ENCODE measurements at regions not wholly inside any gene's neighbourhood (a gene's known extent, or its start where the extent isn't known, plus 50 kb on each side); places are given as distances from the start of the nearest gene placed in this dataset.

DNA sequence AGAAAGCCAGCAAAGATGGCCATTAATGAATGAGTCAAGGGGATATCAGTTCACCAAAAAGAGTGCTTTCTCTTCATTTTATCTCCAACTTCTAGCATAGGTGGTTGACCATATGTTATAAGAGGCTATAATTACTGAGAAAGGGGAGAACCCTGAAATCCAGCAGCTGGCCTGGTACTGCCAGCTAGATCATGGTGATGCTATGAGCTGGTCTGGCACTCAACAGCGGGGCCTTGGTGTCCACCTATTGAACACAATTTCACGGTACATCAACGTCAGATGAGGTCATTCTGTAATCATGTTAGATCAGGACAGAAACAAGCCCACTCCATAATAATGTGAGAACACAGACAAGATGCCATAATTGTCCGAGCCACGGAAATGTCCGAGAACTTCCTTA, 1644.8 kb upstream of the PCDH7 start:
- FAIRE-seq (no peak), DNase-seq (ENCODE audit: low read depth) (no peak)
- H3K27me3 ChIP-seq (ENCODE audit: insufficient read depth, low read length): no peaks in the 10 kb centered on the region
- Mint-ChIP-seq H3K27me3 (ENCODE audit: low read depth, unreplicated experiment) (no peaks in the 10 kb centered on the region), H3K4me3 (ENCODE audit: unreplicated experiment) (no peak overlapping the region), H3K9me3 (ENCODE audit: unreplicated experiment) (no peaks in the 10 kb centered on the region), H3K4me1 (ENCODE audit: low read depth, unreplicated experiment) (no peaks in the 10 kb centered on the region), H3K27ac (ENCODE audit: unreplicated experiment) (no peak overlapping the region), H3K36me3 (ENCODE audit: low read depth, unreplicated experiment) (no peaks in the 10 kb centered on the region)
- TF ChIP-seq EZH2 (IDR thresholded peaks at IDR 0.05; ENCODE audit: insufficient read depth, low read length) (no peak), CTCF (IDR thresholded peaks at IDR 0.05; ENCODE audit: insufficient read depth, low read depth, low read length) (no peak)
- H3K4me2 ChIP-seq (ENCODE audit: low read length): no peak overlapping the region
- H3K9me3 ChIP-seq (ENCODE audit: insufficient read depth, low read depth, low read length): no peaks in the 10 kb centered on the region
- no peaks in the 10 kb centered on the region for H4K20me1 ChIP-seq (ENCODE audit: insufficient read depth, low read length)
- H3K27ac ChIP-seq (ENCODE audit: low read depth, low read length): no peak overlapping the region
- no peak overlapping the region for H3K9ac ChIP-seq (ENCODE audit: low read length)
- no peaks in the 10 kb centered on the region for H3K4me1 ChIP-seq (ENCODE audit: insufficient read depth, low read length)
- no peaks in the 10 kb centered on the region for H3K79me2 ChIP-seq (ENCODE audit: insufficient read depth, low read length)
- H2AFZ ChIP-seq (ENCODE audit: low read depth, low read length): no peak overlapping the region
- no peak overlapping the region for H3K4me3 ChIP-seq (ENCODE audit: insufficient read depth, low read depth, low read length)
- no peaks in the 10 kb centered on the region for H3K36me3 ChIP-seq (ENCODE audit: insufficient read depth, low read length)

- Mint-ChIP-seq H3K4me1 (ENCODE audit: low read depth, unreplicated experiment) (no peaks in the 10 kb centered on the region), H3K9me3 (ENCODE audit: unreplicated experiment) (no peaks in the 10 kb centered on the region)
- FAIRE-seq: no peak
Observed at GRCh38 chr4:29079260-29079659, 1640.9 kb upstream of the PCDH7 start.

More at GRCh38 chr4:29079260-29079659, 1640.9 kb upstream of the PCDH7 start:
- Histone ChIP-seq H3K27me3 (ENCODE audit: insufficient read depth, low read length) (no peaks in the 10 kb centered on the region), H3K4me3 (ENCODE audit: insufficient read depth, low read depth, low read length) (no peak overlapping the region), H2AFZ (ENCODE audit: low read depth, low read length) (no peak overlapping the region), H4K20me1 (ENCODE audit: insufficient read depth, low read length) (no peaks in the 10 kb centered on the region), H3K79me2 (ENCODE audit: insufficient read depth, low read length) (no peaks in the 10 kb centered on the region), H3K9me3 (ENCODE audit: insufficient read depth, low read depth, low read length) (no peaks in the 10 kb centered on the region), H3K9ac (ENCODE audit: low read length) (no peak overlapping the region), H3K4me2 (ENCODE audit: low read length) (no peak overlapping the region), H3K36me3 (ENCODE audit: insufficient read depth, low read length) (no peaks in the 10 kb centered on the region), H3K4me1 (ENCODE audit: insufficient read depth, low read length) (no peaks in the 10 kb centered on the region), H3K27ac (ENCODE audit: low read depth, low read length) (no peak overlapping the region)
- no peak for DNase-seq (ENCODE audit: low read depth)
- H3K36me3 Mint-ChIP-seq (ENCODE audit: low read depth, unreplicated experiment): no peaks in the 10 kb centered on the region
- H3K4me3 Mint-ChIP-seq (ENCODE audit: unreplicated experiment): no peak overlapping the region
- no peak overlapping the region for H3K27ac Mint-ChIP-seq (ENCODE audit: unreplicated experiment)
- no peaks in the 10 kb centered on the region for H3K27me3 Mint-ChIP-seq (ENCODE audit: low read depth, unreplicated experiment)
- TF ChIP-seq CTCF (IDR thresholded peaks at IDR 0.05; ENCODE audit: insufficient read depth, low read depth, low read length): no peak
- no peak for TF ChIP-seq EZH2 (IDR thresholded peaks at IDR 0.05; ENCODE audit: insufficient read depth, low read length)

All from astrocyte (in vitro differentiated cells and primary cell).